ENCODE measurements at regions not wholly inside any gene's neighbourhood (a gene's known extent, or its start where the extent isn't known, plus 50 kb on each side); places are given as distances from the start of the nearest gene placed in this dataset.

GRCh38 chr2:185607945-185608344 is 130.7 kb upstream of the FSIP2 start:
- TF ChIP-seq CTCF (conservative IDR thresholded peaks at IDR 0.05 in 1 of 2, IDR thresholded peaks at IDR 0.05 in 1 of 2; ENCODE audit: low read depth in 1 of 2, low read length in 2 of 2) (no peak), EZH2 (IDR thresholded peaks at IDR 0.05; ENCODE audit: low read length, missing control alignments) (no peak)
